ENCODE measurements at regions not wholly inside any gene's neighbourhood (a gene's known extent, or its start where the extent isn't known, plus 50 kb on each side); places are given as distances from the start of the nearest gene placed in this dataset.

- Mint-ChIP-seq H3K4me3 (no peak overlapping the region), H3K36me3 (ENCODE audit: low read depth) (no peaks in the 10 kb centered on the region), H3K27me3 (ENCODE audit: insufficient read depth) (peaks cover 2% of the 10 kb centered on the region), H3K27ac (no peak overlapping the region), H3K9me3 (no peaks in the 10 kb centered on the region), H3K4me1 (ENCODE audit: low read depth) (no peaks in the 10 kb centered on the region)
- DNase-seq (ENCODE audit: low spot score), result no peak
- intact Hi-C loops (cut with micrococcal nuclease), result no loop called here
These were observed 183.5 kb upstream of the NSMCE3 start for GRCh38 chr15:29452881-29453731.

- H3K36me3 Mint-ChIP-seq (ENCODE audit: low read depth), result no peaks in the 10 kb centered on the region
- H3K27ac Mint-ChIP-seq, result no peak overlapping the region
- DNase-seq (ENCODE audit: low spot score), result no peak
- peaks cover 2% of the 10 kb centered on the region for H3K27me3 Mint-ChIP-seq (ENCODE audit: insufficient read depth)
- intact Hi-C loops (cut with micrococcal nuclease), result no loop called here
- H3K9me3 Mint-ChIP-seq, result no peaks in the 10 kb centered on the region
- H3K4me3 Mint-ChIP-seq, result no peak overlapping the region
- no peaks in the 10 kb centered on the region for H3K4me1 Mint-ChIP-seq (ENCODE audit: low read depth)
These were observed 181.7 kb upstream of the NSMCE3 start for GRCh38 chr15:29451201-29451781.

GRCh38 chr15:29449136-29449535 lies 179.5 kb upstream of the NSMCE3 start:
- Mint-ChIP-seq H3K9me3 (no peaks in the 10 kb centered on the region), H3K27ac (no peak overlapping the region), H3K4me1 (ENCODE audit: low read depth) (no peaks in the 10 kb centered on the region), H3K36me3 (ENCODE audit: low read depth) (no peaks in the 10 kb centered on the region), H3K4me3 (no peak overlapping the region), H3K27me3 (ENCODE audit: insufficient read depth) (no peaks in the 10 kb centered on the region)
- no peak for DNase-seq (ENCODE audit: low spot score)
- intact Hi-C loops (cut with micrococcal nuclease), result no loop called here

GRCh38 chr15:29448320-29448719 lies 178.7 kb upstream of the NSMCE3 start:
- H3K27ac Mint-ChIP-seq, result no peak overlapping the region
- no peaks in the 10 kb centered on the region for H3K36me3 Mint-ChIP-seq (ENCODE audit: low read depth)
- no peaks in the 10 kb centered on the region for H3K4me1 Mint-ChIP-seq (ENCODE audit: low read depth)
- intact Hi-C loops (cut with micrococcal nuclease), result no loop called here
- no peak for DNase-seq (ENCODE audit: low spot score)
- no peak overlapping the region for H3K4me3 Mint-ChIP-seq
- H3K27me3 Mint-ChIP-seq (ENCODE audit: insufficient read depth), result no peaks in the 10 kb centered on the region
- no peaks in the 10 kb centered on the region for H3K9me3 Mint-ChIP-seq

GRCh38 chr15:29446480-29446879 lies 176.9 kb upstream of the NSMCE3 start:
- Mint-ChIP-seq H3K27ac (no peak overlapping the region), H3K27me3 (ENCODE audit: insufficient read depth) (no peaks in the 10 kb centered on the region), H3K4me3 (no peak overlapping the region), H3K36me3 (ENCODE audit: low read depth) (no peaks in the 10 kb centered on the region), H3K4me1 (ENCODE audit: low read depth) (no peaks in the 10 kb centered on the region), H3K9me3 (no peaks in the 10 kb centered on the region)
- intact Hi-C loops (cut with micrococcal nuclease), result no loop called here
- DNase-seq (ENCODE audit: low spot score), result no peak

GRCh38 chr15:29442532-29442931 lies 172.9 kb upstream of the NSMCE3 start:
- no peaks in the 10 kb centered on the region for H3K9me3 Mint-ChIP-seq
- no peaks in the 10 kb centered on the region for H3K4me1 Mint-ChIP-seq (ENCODE audit: low read depth)
- no peak for DNase-seq (ENCODE audit: low spot score)
- H3K27me3 Mint-ChIP-seq (ENCODE audit: insufficient read depth), result no peaks in the 10 kb centered on the region
- intact Hi-C loops (cut with micrococcal nuclease), result no loop called here
- no peak overlapping the region for H3K27ac Mint-ChIP-seq
- no peaks in the 10 kb centered on the region for H3K36me3 Mint-ChIP-seq (ENCODE audit: low read depth)
- H3K4me3 Mint-ChIP-seq, result no peak overlapping the region

- no peaks in the 10 kb centered on the region for H3K27me3 Mint-ChIP-seq (ENCODE audit: insufficient read depth)
- no peak for DNase-seq (ENCODE audit: low spot score)
- no peaks in the 10 kb centered on the region for H3K9me3 Mint-ChIP-seq
- H3K4me1 Mint-ChIP-seq (ENCODE audit: low read depth), result no peaks in the 10 kb centered on the region
- no peaks in the 10 kb centered on the region for H3K36me3 Mint-ChIP-seq (ENCODE audit: low read depth)
- H3K4me3 Mint-ChIP-seq, result no peak overlapping the region
- H3K27ac Mint-ChIP-seq, result no peak overlapping the region
- intact Hi-C loops (cut with micrococcal nuclease), result no loop called here
These were observed 170.9 kb upstream of the NSMCE3 start for GRCh38 chr15:29440541-29440940.

GRCh38 chr15:29438703-29439055 lies 169.1 kb upstream of the NSMCE3 start:
- Mint-ChIP-seq H3K27ac (no peak overlapping the region), H3K36me3 (ENCODE audit: low read depth) (no peaks in the 10 kb centered on the region), H3K27me3 (ENCODE audit: insufficient read depth) (peaks cover 4% of the 10 kb centered on the region), H3K4me3 (no peak overlapping the region), H3K4me1 (ENCODE audit: low read depth) (no peaks in the 10 kb centered on the region), H3K9me3 (no peaks in the 10 kb centered on the region)
- DNase-seq (ENCODE audit: low spot score), result no peak
- intact Hi-C loops (cut with micrococcal nuclease), result no loop called here

- Mint-ChIP-seq H3K9me3 (no peaks in the 10 kb centered on the region), H3K36me3 (ENCODE audit: low read depth) (no peaks in the 10 kb centered on the region), H3K4me3 (no peak overlapping the region), H3K27ac (no peak overlapping the region), H3K27me3 (ENCODE audit: insufficient read depth) (peaks cover 4% of the 10 kb centered on the region), H3K4me1 (ENCODE audit: low read depth) (no peaks in the 10 kb centered on the region)
- intact Hi-C loops (cut with micrococcal nuclease), result no loop called here
- DNase-seq (ENCODE audit: low spot score), result no peak
These were observed 168.5 kb upstream of the NSMCE3 start for GRCh38 chr15:29437888-29438702.

- Mint-ChIP-seq H3K27me3 (ENCODE audit: insufficient read depth) (peaks cover 4% of the 10 kb centered on the region), H3K9me3 (no peaks in the 10 kb centered on the region), H3K27ac (no peak overlapping the region), H3K4me3 (no peak overlapping the region), H3K4me1 (ENCODE audit: low read depth) (no peaks in the 10 kb centered on the region), H3K36me3 (ENCODE audit: low read depth) (no peaks in the 10 kb centered on the region)
- intact Hi-C loops (cut with micrococcal nuclease), result no loop called here
- no peak for DNase-seq (ENCODE audit: low spot score)
These were observed 166.2 kb upstream of the NSMCE3 start for GRCh38 chr15:29435811-29436210.

- H3K4me1 Mint-ChIP-seq (ENCODE audit: low read depth), result no peaks in the 10 kb centered on the region
- no peak for DNase-seq (ENCODE audit: low spot score)
- H3K9me3 Mint-ChIP-seq, result no peaks in the 10 kb centered on the region
- H3K27me3 Mint-ChIP-seq (ENCODE audit: insufficient read depth), result peaks cover 4% of the 10 kb centered on the region
- H3K4me3 Mint-ChIP-seq, result no peak overlapping the region
- H3K36me3 Mint-ChIP-seq (ENCODE audit: low read depth), result no peaks in the 10 kb centered on the region
- intact Hi-C loops (cut with micrococcal nuclease), result no loop called here
- no peak overlapping the region for H3K27ac Mint-ChIP-seq
These were observed 164.7 kb upstream of the NSMCE3 start for GRCh38 chr15:29434280-29434679.

GRCh38 chr15:29433507-29434248 lies 164.1 kb upstream of the NSMCE3 start:
- Mint-ChIP-seq H3K27ac (no peak overlapping the region), H3K4me1 (ENCODE audit: low read depth) (no peaks in the 10 kb centered on the region), H3K27me3 (ENCODE audit: insufficient read depth) (peaks cover 4% of the 10 kb centered on the region), H3K9me3 (no peaks in the 10 kb centered on the region), H3K36me3 (ENCODE audit: low read depth) (no peaks in the 10 kb centered on the region), H3K4me3 (no peak overlapping the region)
- DNase-seq (ENCODE audit: low spot score), result no peak
- intact Hi-C loops (cut with micrococcal nuclease), result no loop called here

GRCh38 chr15:29433050-29433318 lies 163.4 kb upstream of the NSMCE3 start:
- Mint-ChIP-seq H3K36me3 (ENCODE audit: low read depth) (no peaks in the 10 kb centered on the region), H3K4me1 (ENCODE audit: low read depth) (no peaks in the 10 kb centered on the region), H3K27ac (no peak overlapping the region), H3K27me3 (ENCODE audit: insufficient read depth) (peaks cover 4% of the 10 kb centered on the region), H3K9me3 (no peaks in the 10 kb centered on the region), H3K4me3 (no peak overlapping the region)
- DNase-seq (ENCODE audit: low spot score), result no peak
- intact Hi-C loops (cut with micrococcal nuclease), result no loop called here
